H9 (cell line): ENCODE measurements at regions not wholly inside any gene's neighbourhood (a gene's known extent, or its start where the extent isn't known, plus 50 kb on each side); places are given as distances from the start of the nearest gene placed in this dataset.

Source experiments
- DNase-seq: peaks from one replicate; pipeline ENCODE4 v3.0.0-alpha.2; 2017
- H2AFZ ChIP-seq: one replicate; pipeline ENCODE4 v1.6.1; 2013; ENCODE audit warnings: mild to moderate bottlenecking, low read length, control low read depth, moderate library complexity
- H2AK5ac ChIP-seq: 2 replicates; pipeline ENCODE4 v1.6.1; 2013; ENCODE audit warnings: low read length, control low read depth, mixed read lengths; ENCODE audit not compliant: insufficient read length
- H2BK120ac ChIP-seq: one replicate; pipeline ENCODE4 v1.6.1; 2013; ENCODE audit warnings: low read depth, mild to moderate bottlenecking, low read length, control low read depth, inconsistent platforms; ENCODE audit not compliant: poor library complexity, severe bottlenecking
- H2BK12ac ChIP-seq: 2 replicates; pipeline ENCODE4 v1.6.1; 2013; ENCODE audit warnings: low read length, control low read depth, mixed read lengths, low read depth; ENCODE audit not compliant: insufficient read length
- H2BK15ac ChIP-seq: 2 replicates; pipeline ENCODE4 v1.6.1; 2013; ENCODE audit warnings: low read depth, low read length, control low read depth
- H2BK20ac ChIP-seq: one replicate; pipeline ENCODE4 v1.6.1; 2013; ENCODE audit warnings: low read depth, mild to moderate bottlenecking, low read length, control low read depth, inconsistent platforms; ENCODE audit not compliant: poor library complexity, severe bottlenecking
- H2BK5ac ChIP-seq: 2 replicates; pipeline ENCODE4 v1.6.1; 2013; ENCODE audit warnings: low read length, control low read depth, mixed read lengths; ENCODE audit not compliant: insufficient read length
- H3K14ac ChIP-seq: 2 replicates; pipeline ENCODE4 v1.6.1; 2013; ENCODE audit warnings: low read length, control low read depth; ENCODE audit not compliant: insufficient read depth
- H3K18ac ChIP-seq: 2 replicates; pipeline ENCODE4 v1.6.1; 2013; ENCODE audit warnings: low read depth, mild to moderate bottlenecking, mixed read lengths, low read length, control low read depth; ENCODE audit not compliant: insufficient read length
- H3K23ac ChIP-seq: 2 replicates; pipeline ENCODE4 v1.6.1; 2013; ENCODE audit warnings: low read length, control low read depth, mixed read lengths, low read depth; ENCODE audit not compliant: insufficient read length
- H3K23me2 ChIP-seq: 2 replicates; pipeline ENCODE4 v1.6.1; 2013; ENCODE audit warnings: low read depth, mild to moderate bottlenecking, mixed read lengths, low read length, control low read depth; ENCODE audit not compliant: insufficient read length, poor library complexity, severe bottlenecking
- H3K27ac ChIP-seq: 2 replicates; pipeline ENCODE4 v1.5.1; 2013; ENCODE audit warnings: low read length, control low read depth, mixed read lengths, low read depth; ENCODE audit not compliant: insufficient read length
- H3K27me3 ChIP-seq: 2 replicates; pipeline ENCODE4 v1.6.1; 2013; ENCODE audit warnings: low read length, control low read depth, inconsistent platforms; ENCODE audit not compliant: insufficient read depth
- H3K4ac ChIP-seq: 2 replicates; pipeline ENCODE4 v1.6.1; 2013; ENCODE audit warnings: low read depth, mild to moderate bottlenecking, control low read depth, inconsistent platforms, low read length, moderate library complexity
- H3K4me1 ChIP-seq: 2 replicates; pipeline ENCODE4 v1.6.1; 2013; ENCODE audit warnings: low read length, control low read depth, inconsistent platforms; ENCODE audit not compliant: insufficient read depth
- H3K4me2 ChIP-seq: 2 replicates; pipeline ENCODE4 v1.6.1; 2013; ENCODE audit warnings: low read length, control low read depth, mixed read lengths; ENCODE audit not compliant: insufficient read length, insufficient read depth
- H3K56ac ChIP-seq: 2 replicates; pipeline ENCODE4 v1.6.1; 2013; ENCODE audit warnings: low read depth, mild to moderate bottlenecking, mixed read lengths, low read length, control low read depth; ENCODE audit not compliant: insufficient read length
- H3K79me1 ChIP-seq: 2 replicates; pipeline ENCODE4 v1.6.1; 2013; ENCODE audit warnings: low read depth, mild to moderate bottlenecking, moderate library complexity, low read length, control low read depth, inconsistent platforms; ENCODE audit not compliant: insufficient read depth, poor library complexity, severe bottlenecking
- H3K79me2 ChIP-seq: 2 replicates; pipeline ENCODE4 v1.6.1; 2013; ENCODE audit warnings: low read length, control low read depth, inconsistent platforms; ENCODE audit not compliant: insufficient read depth
- H3K9ac ChIP-seq: 2 replicates; pipeline ENCODE4 v1.6.1; 2013; ENCODE audit warnings: low read length, control low read depth, mixed read lengths; ENCODE audit not compliant: insufficient read length; ENCODE audit errors: extremely low read depth
- H3K9me3 ChIP-seq: one replicate; pipeline ENCODE4 v1.6.1; 2013; ENCODE audit warnings: low read depth, low read length, inconsistent platforms; ENCODE audit not compliant: control insufficient read depth
- H3T11ph ChIP-seq: one replicate; pipeline ENCODE4 v1.6.1; 2013; ENCODE audit warnings: mild to moderate bottlenecking, low read length, control low read depth, inconsistent platforms
- H4K20me1 ChIP-seq: one replicate; pipeline ENCODE4 v1.6.1; 2013; ENCODE audit not compliant: control insufficient read depth, insufficient read length, insufficient read depth
- H4K5ac ChIP-seq: 2 replicates; pipeline ENCODE4 v1.6.1; 2013; ENCODE audit warnings: low read depth, mild to moderate bottlenecking, mixed read lengths, low read length, control low read depth; ENCODE audit not compliant: insufficient read length
- H4K8ac ChIP-seq: replicated peaks from 2 replicates; pipeline ENCODE4 v1.6.1; 2013; ENCODE audit warnings: low read length, control low read depth, mixed read lengths, low read depth; ENCODE audit not compliant: insufficient read length
- H4K91ac ChIP-seq: 2 replicates; pipeline ENCODE4 v1.6.1; 2013; ENCODE audit warnings: low read depth, mild to moderate bottlenecking, moderate library complexity, mixed read lengths, low read length, control low read depth; ENCODE audit not compliant: insufficient read length
- H3K27ac Mint-ChIP-seq, 3 experiments: 2 replicates in 2 of 3; 3 replicates in 1 of 3; pipeline ENCODE4 v1.8.0; 2020 to 2021; ENCODE audit warnings: mixed read lengths in 3 of 3, mild to moderate bottlenecking in 1 of 3, moderate library complexity in 1 of 3
- H3K27me3 Mint-ChIP-seq: 2 replicates; pipeline ENCODE4 v1.8.0; 2021; ENCODE audit warnings: low read depth, mild to moderate bottlenecking, moderate library complexity, mixed read lengths
- H3K36me3 Mint-ChIP-seq, 3 experiments: 2 replicates in 2 of 3; 3 replicates in 1 of 3; pipeline ENCODE4 v1.8.0; 2020 to 2021; ENCODE audit warnings: low read depth in 3 of 3, mixed read lengths in 3 of 3; ENCODE audit not compliant: insufficient read depth in 1 of 3
- H3K4me1 Mint-ChIP-seq, 2 experiments: 2 replicates each; pipeline ENCODE4 v1.8.0; 2020; ENCODE audit warnings: mixed read lengths in 2 of 2
- H3K4me3 Mint-ChIP-seq, 2 experiments: 2 replicates in 1 of 2; 3 replicates in 1 of 2; pipeline ENCODE4 v1.8.0; 2020 to 2021; ENCODE audit warnings: mild to moderate bottlenecking in 2 of 2, mixed read lengths in 2 of 2, moderate library complexity in 1 of 2
- H3K9me3 Mint-ChIP-seq, 2 experiments: 2 replicates in 1 of 2; 3 replicates in 1 of 2; pipeline ENCODE4 v1.8.0; 2020; ENCODE audit warnings: mild to moderate bottlenecking in 2 of 2, mixed read lengths in 2 of 2, moderate library complexity in 1 of 2
- CTCF ChIP-seq: fragments of 200-600 bp; sonication (generic); conservative IDR thresholded peaks from 3 replicates; pipeline ENCODE4 v1.8.0; 2021; ENCODE audit warnings: antibody characterized with exemption, mild to moderate bottlenecking
- WGBS: extraction: QIAGEN DNeasy Blood & Tissue Kit; methylation state at CpG from one replicate; pipeline ENCODE4 v1.1.7; 2013; ENCODE audit warnings: missing lambda C conversion rate, low lambda C conversion rate, mixed read lengths; ENCODE audit not compliant: insufficient read length; ENCODE audit errors: extremely low coverage; 5-methylcytosine and 5-hydroxymethylcytosine counted together

DNA sequence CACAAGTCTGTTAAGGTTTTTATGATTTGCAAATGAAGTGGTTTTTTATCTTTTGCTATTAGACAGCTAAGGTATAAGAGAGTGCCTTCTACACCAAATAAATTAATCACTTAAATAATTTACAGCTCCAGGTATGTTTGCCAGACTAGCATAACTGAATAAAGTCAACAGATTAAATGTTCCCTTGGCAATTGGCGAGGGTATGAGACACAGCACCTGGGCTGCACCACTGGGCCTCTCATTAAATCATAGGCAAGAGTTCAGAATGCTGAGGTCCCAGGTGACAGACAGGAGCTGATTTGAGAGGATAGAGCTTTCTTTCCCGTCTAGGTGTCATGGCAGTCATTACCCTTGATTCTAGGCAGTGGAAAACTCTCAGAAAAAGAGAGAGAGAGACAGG, 62.6 kb upstream of the WT1 start:
- no peaks in the 10 kb centered on the region; the same call in 1 of the 2 replicates for H3K27me3 Mint-ChIP-seq
- no peaks in the 10 kb centered on the region for H4K20me1 ChIP-seq
- no peaks in the 10 kb centered on the region for H3K79me2 ChIP-seq
- no peak overlapping the region for H3K4me3 Mint-ChIP-seq
- no peak for DNase-seq
- no peaks in the 10 kb centered on the region for H3K36me3 Mint-ChIP-seq
- H3K9me3 Mint-ChIP-seq = no peaks in the 10 kb centered on the region
- no peak for TF ChIP-seq CTCF
- H3T11ph ChIP-seq = no peak overlapping the region
- no peak overlapping the region for H2BK12ac ChIP-seq
- H3K4me1 Mint-ChIP-seq = no peaks in the 10 kb centered on the region
- no CpG with 5 or more reads among the region's 2 CpGs for WGBS
- no peak overlapping the region for H3K9ac ChIP-seq
- no peak overlapping the region for H3K23ac ChIP-seq
- no peak overlapping the region for H2BK5ac ChIP-seq
- no peak overlapping the region for H4K91ac ChIP-seq
- no peak overlapping the region for H3K4me2 ChIP-seq
- no peak overlapping the region for H3K18ac ChIP-seq
- no peak overlapping the region for H2BK20ac ChIP-seq
- no peak overlapping the region for H3K27ac ChIP-seq
- H2AFZ ChIP-seq = no peak overlapping the region
- no peaks in the 10 kb centered on the region for H3K4me1 ChIP-seq
- H4K8ac ChIP-seq = no peak overlapping the region
- H2BK120ac ChIP-seq = no peak overlapping the region
- H3K4ac ChIP-seq = no peak overlapping the region
- H3K56ac ChIP-seq = no peak overlapping the region
- no peaks in the 10 kb centered on the region for H3K9me3 ChIP-seq
- H3K14ac ChIP-seq = no peak overlapping the region
- H3K27me3 ChIP-seq = no peaks in the 10 kb centered on the region
- no peaks in the 10 kb centered on the region for H3K23me2 ChIP-seq
- H2BK15ac ChIP-seq = no peak overlapping the region
- no peak overlapping the region for H2AK5ac ChIP-seq
- no peaks in the 10 kb centered on the region for H3K79me1 ChIP-seq
- no peak overlapping the region; a peak in 1 of 7 replicates for H3K27ac Mint-ChIP-seq
- no peak overlapping the region for H4K5ac ChIP-seq
